Mesothelial cell of epicardium (in vitro differentiated cells): ENCODE measurements at regions not wholly inside any gene's neighbourhood (a gene's known extent, or its start where the extent isn't known, plus 50 kb on each side); places are given as distances from the start of the nearest gene placed in this dataset.

Experiments used
- DNase-seq, 2 experiments: peaks; one replicate each; pipeline ENCODE4 v3.0.0; 2021; ENCODE audit warnings: low spot score in 2 of 2; ENCODE audit not compliant: unreplicated experiment in 2 of 2
- H3K27ac Mint-ChIP-seq: 2 replicates; pipeline ENCODE4 v1.8.0; 2021; ENCODE audit warnings: mixed read lengths
- H3K27me3 Mint-ChIP-seq: 2 replicates; pipeline ENCODE4 v1.8.0; 2021; ENCODE audit warnings: low read depth, mixed read lengths
- H3K36me3 Mint-ChIP-seq: 2 replicates; pipeline ENCODE4 v1.8.0; 2021; ENCODE audit warnings: mixed read lengths
- H3K4me1 Mint-ChIP-seq: 2 replicates; pipeline ENCODE4 v1.8.0; 2021; ENCODE audit warnings: mixed read lengths
- H3K4me3 Mint-ChIP-seq: 2 replicates; pipeline ENCODE4 v1.8.0; 2021; ENCODE audit warnings: mild to moderate bottlenecking, moderate library complexity, mixed read lengths
- H3K9me3 Mint-ChIP-seq: 2 replicates; pipeline ENCODE4 v1.8.0; 2021; ENCODE audit warnings: mixed read lengths
- TF ChIP-seq, protein P1 (sequence below): fragments of 200-600 bp; sonication (generic); IDR thresholded peaks from one replicate; pipeline ENCODE4 v1.5.0; 2021; ENCODE audit warnings: antibody characterized with exemption; ENCODE audit not compliant: unreplicated experiment

DNA sequence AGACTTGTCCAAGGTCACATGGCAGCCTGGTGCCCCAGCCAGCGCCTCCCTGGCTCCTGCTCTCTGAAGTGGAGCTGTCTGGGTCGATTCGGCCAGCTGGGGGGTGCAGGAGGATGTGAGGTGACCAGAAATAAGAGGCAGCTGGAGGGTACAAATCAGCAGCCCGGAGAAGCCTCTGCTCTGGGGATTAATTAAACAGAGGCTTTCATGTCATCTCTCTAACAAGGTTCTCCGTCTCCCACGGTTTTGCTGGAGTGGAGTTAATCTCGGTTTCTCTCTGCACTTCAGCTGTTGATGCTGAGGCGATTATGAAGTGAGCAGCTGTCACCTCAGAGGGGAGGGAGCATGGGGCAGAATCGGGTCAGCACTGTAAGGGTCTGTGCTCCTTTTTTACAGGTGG lies 236.8 kb downstream of the TLE3 start:
- no peaks in the 10 kb centered on the region for H3K27me3 Mint-ChIP-seq
- TF ChIP-seq, protein P1, sequence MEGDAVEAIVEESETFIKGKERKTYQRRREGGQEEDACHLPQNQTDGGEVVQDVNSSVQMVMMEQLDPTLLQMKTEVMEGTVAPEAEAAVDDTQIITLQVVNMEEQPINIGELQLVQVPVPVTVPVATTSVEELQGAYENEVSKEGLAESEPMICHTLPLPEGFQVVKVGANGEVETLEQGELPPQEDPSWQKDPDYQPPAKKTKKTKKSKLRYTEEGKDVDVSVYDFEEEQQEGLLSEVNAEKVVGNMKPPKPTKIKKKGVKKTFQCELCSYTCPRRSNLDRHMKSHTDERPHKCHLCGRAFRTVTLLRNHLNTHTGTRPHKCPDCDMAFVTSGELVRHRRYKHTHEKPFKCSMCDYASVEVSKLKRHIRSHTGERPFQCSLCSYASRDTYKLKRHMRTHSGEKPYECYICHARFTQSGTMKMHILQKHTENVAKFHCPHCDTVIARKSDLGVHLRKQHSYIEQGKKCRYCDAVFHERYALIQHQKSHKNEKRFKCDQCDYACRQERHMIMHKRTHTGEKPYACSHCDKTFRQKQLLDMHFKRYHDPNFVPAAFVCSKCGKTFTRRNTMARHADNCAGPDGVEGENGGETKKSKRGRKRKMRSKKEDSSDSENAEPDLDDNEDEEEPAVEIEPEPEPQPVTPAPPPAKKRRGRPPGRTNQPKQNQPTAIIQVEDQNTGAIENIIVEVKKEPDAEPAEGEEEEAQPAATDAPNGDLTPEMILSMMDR: no peak
- H3K27ac Mint-ChIP-seq: no peak overlapping the region

DNA sequence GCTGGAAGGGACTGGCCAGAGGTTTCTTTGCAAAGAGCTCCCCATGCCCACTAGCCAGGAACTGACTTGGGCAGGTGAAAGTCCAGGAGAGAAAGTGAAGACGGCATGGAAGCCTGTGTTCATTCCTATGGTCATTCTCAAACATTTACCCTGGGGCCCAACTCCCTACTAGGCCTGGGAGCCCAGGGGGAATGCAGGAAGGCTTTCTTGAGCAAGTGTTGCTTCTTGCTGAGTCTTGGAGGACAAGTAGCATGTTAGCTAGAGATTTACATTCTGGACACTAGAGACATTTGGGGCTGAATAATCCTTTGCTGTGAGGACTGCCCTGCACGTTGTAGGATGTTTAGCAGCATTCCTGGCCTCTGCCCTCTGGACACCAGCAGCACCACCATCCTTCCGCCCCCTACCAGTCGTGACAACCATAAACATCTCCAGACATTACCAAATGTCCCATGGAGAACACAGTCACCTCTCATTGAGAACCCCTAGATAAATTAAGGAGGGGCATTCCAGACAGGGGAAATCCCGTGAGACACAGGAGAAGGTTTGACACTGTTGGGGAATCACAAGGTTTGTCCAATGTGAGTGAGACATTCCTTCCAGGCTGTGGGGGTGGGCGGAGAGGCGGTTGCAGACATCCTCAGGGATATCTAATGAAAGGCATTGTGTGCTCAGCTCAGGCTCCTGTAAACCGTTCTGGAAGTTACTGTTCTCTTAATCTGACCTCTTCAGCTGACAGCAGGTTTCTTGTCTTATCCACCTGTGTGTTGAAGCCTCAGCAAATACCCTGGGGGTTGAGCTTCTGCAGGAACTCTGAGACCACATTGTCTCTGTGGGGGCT lies 236.2 kb downstream of the TLE3 start:
- Mint-ChIP-seq H3K36me3 (no peaks in the 10 kb centered on the region), H3K9me3 (peaks cover 5% of the 10 kb centered on the region), H3K27ac (no peak overlapping the region), H3K4me3 (no peak overlapping the region), H3K27me3 (no peaks in the 10 kb centered on the region), H3K4me1 (peaks cover 29% of the 10 kb centered on the region)
- DNase-seq: no peak
- TF ChIP-seq, protein P1: no peak

More for the DNA sequence above, 236.8 kb downstream of the TLE3 start:
- DNase-seq: no peak
- H3K9me3 Mint-ChIP-seq: peaks cover 5% of the 10 kb centered on the region
- H3K4me1 Mint-ChIP-seq: peaks cover 33% of the 10 kb centered on the region
- H3K36me3 Mint-ChIP-seq: no peaks in the 10 kb centered on the region
- no peak overlapping the region for H3K4me3 Mint-ChIP-seq

DNA sequence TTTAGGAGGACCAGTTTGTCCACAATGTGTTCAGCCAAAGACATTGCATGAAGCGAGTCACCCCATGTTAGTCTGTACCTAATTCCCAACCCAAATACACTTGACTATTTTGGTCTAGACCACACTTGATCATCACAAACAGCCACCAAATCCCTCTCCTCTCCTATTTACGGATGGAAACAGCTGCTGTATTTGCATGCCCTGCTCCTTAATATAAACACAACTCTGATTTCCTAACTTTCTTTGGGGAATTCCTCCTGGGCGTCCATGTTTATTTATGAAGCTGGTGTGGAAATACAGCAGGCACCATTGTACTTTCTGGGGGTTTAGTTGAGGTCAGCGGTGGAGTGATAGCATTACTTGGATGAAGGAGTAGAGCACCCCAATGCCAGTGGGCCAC lies 235.2 kb downstream of the TLE3 start:
- no peaks in the 10 kb centered on the region for H3K36me3 Mint-ChIP-seq

DNA sequence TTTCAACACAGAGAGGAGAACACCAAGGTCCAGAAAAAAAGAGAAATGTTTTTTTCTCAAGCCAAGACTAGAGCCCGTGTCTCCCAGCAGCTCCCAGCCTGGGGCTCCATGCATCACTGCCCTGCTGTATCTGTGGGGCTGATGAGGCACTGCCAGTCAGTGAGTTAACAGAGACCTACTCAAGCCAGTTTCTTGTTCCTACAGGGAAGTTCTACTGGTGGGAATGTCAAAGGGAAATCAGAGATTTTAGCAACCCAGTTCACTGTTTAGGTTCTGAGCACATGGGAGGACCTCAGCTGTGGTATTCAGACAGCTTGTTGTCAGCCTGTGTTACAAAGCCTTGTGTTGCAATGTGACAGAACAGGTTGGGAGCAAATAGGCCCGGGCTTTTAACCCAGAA lies 234.3 kb downstream of the TLE3 start:
- Mint-ChIP-seq H3K27me3 (no peaks in the 10 kb centered on the region), H3K4me1 (peaks cover 25% of the 10 kb centered on the region), H3K27ac (no peak overlapping the region), H3K9me3 (peaks cover 9% of the 10 kb centered on the region), H3K36me3 (no peaks in the 10 kb centered on the region), H3K4me3 (no peak overlapping the region)
- DNase-seq: no peak
- TF ChIP-seq, protein P1: no peak

More for the DNA sequence above, 235.2 kb downstream of the TLE3 start:
- peaks cover 5% of the 10 kb centered on the region for H3K9me3 Mint-ChIP-seq
- H3K4me1 Mint-ChIP-seq: peaks cover 29% of the 10 kb centered on the region
- TF ChIP-seq, protein P1: no peak
- H3K27ac Mint-ChIP-seq: no peak overlapping the region
- DNase-seq: no peak
- no peaks in the 10 kb centered on the region for H3K27me3 Mint-ChIP-seq
- no peak overlapping the region for H3K4me3 Mint-ChIP-seq

DNA sequence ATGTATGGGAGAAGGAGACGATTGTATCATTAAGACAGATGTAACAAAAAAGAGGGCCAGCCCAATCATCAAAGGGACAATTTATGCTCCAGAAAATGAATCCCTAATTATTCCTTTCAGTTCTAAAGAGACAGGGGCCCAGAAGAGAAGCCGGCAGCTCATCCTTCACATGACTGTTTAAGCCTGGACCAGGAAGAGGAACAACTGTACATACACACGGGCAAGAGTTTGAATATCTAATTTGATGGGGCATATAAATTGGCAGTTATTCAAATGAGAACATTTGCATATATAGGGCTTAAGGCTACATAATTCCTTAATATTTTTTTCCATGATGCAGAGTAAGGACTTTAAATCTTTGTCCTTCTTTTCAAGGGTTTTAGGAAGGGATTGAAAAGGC lies 232.3 kb downstream of the TLE3 start:
- DNase-seq: no peak
- TF ChIP-seq, protein P1: no peak
- H3K9me3 Mint-ChIP-seq: peaks cover 9% of the 10 kb centered on the region
- H3K4me1 Mint-ChIP-seq: peaks cover 32% of the 10 kb centered on the region
- H3K4me3 Mint-ChIP-seq: no peak overlapping the region
- H3K27me3 Mint-ChIP-seq: no peaks in the 10 kb centered on the region
- H3K36me3 Mint-ChIP-seq: no peaks in the 10 kb centered on the region
- no peak overlapping the region for H3K27ac Mint-ChIP-seq
